RWPE1 (cell line): ENCODE measurements at regions not wholly inside any gene's neighbourhood (a gene's known extent, or its start where the extent isn't known, plus 50 kb on each side); places are given as distances from the start of the nearest gene placed in this dataset.

Experiments used
- CTCF ChIA-PET: fragments of 350-600 bp; sonication (Branson Sonifier 250); formaldehyde crosslinking; extraction: SDS; loops from one replicate; lab custom pipeline; 2021; lab: Yijun Ruan, JAX
- POLR2A ChIA-PET: fragments of 400-600 bp; formaldehyde crosslinking; extraction: SDS; loops from one replicate; lab custom pipeline; 2020; ENCODE audit warnings: antibody characterized with exemption; ENCODE audit not compliant: low non-redundant PET; lab: Yijun Ruan, JAX
- DNase-seq: peaks from one replicate; pipeline ENCODE4 v3.0.0; 2012; ENCODE audit warnings: low spot score
- H3K27ac ChIP-seq: fragments of 450-650 bp; 2 replicates; pipeline ENCODE4 v1.5.1; 2017
- CTCF ChIP-seq: fragments of 450-650 bp; conservative IDR thresholded peaks from 2 replicates; pipeline ENCODE4 v1.5.1; 2017; ENCODE audit warnings: low read depth, mild to moderate bottlenecking

DNA sequence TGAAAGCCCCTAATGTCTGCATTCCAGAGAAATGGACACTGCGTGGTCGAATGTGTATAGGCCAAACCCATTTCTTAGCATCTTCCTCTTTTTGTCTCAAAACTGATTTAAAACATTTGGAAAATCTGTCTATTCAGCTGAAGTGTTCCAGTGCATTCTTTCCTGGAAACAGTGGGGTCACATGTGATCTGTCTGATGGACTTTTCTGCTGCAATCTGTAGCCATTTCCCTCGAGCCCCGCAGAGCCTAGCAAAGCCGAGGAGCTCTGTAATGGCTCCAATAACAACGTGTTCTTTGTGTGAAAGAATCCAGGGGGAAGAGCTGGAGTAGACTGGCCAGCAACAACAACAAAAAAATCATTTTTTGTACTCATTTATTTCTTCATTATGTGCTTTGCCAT, 329.3 kb downstream of the BARHL2 start:
- ChIA-PET CTCF (no interaction called here), POLR2A (interaction anchor here (0.5 kb wide), 1 partner anchor 1609 kb away, joined by 6 read pairs; no protein-coding TSS in a partner anchor)
- H3K27ac ChIP-seq, result no peak overlapping the region
- DNase-seq, result no peak
- TF ChIP-seq CTCF, result no peak

GRCh38 chr1:90386899-90387720, 330.0 kb downstream of the BARHL2 start:
- DNase-seq, result peak; percentile 49
- TF ChIP-seq CTCF, result no peak
- CTCF ChIA-PET, result interaction anchor here (0.6 kb wide), 1 partner anchor 101 kb away, joined by 3 read pairs; no protein-coding TSS in a partner anchor
- POLR2A ChIA-PET, result no interaction called here
- H3K27ac ChIP-seq, result no peak overlapping the region

DNA sequence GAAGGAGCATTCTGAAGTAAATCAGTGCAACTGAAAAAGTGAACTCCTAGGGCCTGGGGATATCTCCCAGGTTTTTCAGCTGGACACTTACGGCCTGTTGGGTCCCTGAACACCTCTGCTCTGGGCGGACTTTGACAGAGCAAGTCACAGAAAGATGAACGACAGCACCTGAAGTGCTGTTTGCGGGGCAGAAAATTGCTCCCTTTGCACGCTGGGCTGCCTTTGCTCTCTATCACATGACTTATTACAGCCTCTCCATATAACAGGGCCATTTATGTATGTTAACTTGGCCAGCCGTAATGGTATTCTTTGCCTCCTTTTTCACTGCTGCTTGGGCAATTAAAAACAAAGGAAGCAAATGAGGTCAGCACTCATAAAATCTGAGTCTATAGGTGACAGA, 332.9 kb downstream of the BARHL2 start:
- H3K27ac ChIP-seq, result no peak overlapping the region
- no peak for DNase-seq
- CTCF ChIA-PET, result no interaction called here
- no peak for TF ChIP-seq CTCF
- POLR2A ChIA-PET, result no interaction called here

DNA sequence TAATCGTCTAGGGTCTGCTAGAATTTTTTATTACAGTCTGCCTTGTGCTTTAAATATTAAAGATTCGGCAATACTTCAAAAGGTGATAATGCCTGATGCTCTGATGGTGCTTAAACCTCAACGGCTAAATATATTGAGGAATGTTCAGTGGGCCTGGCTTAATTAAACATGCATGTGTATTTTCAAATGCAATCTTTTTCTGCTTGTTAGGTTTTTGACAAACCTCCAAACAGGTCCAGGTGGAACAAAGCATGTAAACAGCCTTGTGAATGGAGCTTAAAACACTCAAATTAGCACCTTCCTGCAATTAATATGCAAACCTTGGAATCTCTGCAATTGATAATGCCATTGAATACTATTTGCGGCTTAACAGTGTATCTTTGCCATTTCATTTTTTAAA, 334.9 kb downstream of the BARHL2 start:
- CTCF ChIA-PET, result no interaction called here
- POLR2A ChIA-PET, result no interaction called here
- DNase-seq, result no peak
- TF ChIP-seq CTCF, result no peak
- H3K27ac ChIP-seq, result no peak overlapping the region

- POLR2A ChIA-PET, result no interaction called here
- no peak for DNase-seq
- no peak overlapping the region for H3K27ac ChIP-seq
- no peak for TF ChIP-seq CTCF
- CTCF ChIA-PET, result no interaction called here
These were observed 335.5 kb downstream of the BARHL2 start for GRCh38 chr1:90381598-90381997.

DNA sequence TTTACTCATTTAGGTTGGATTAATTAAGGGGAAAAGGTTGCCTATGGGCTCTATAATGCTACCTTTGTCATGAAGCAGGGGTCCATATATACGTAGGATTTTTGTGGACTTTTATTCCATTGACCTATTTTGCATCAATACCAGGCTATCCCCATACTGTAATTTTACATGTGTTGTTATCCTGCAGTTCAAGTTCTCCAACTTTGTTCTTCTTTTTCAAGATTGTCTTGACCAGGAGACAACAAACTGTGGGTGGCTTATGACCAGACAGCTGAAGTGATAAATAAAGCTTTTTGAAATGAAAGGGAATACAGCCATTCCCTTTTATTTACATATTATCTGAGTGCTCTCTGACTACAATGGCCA, 345.7 kb downstream of the BARHL2 start:
- no peak overlapping the region for H3K27ac ChIP-seq
- no peak for TF ChIP-seq CTCF
- ChIA-PET CTCF (no interaction called here), POLR2A (no interaction called here)
- DNase-seq, result no peak
